ENCODE measurements at regions not wholly inside any gene's neighbourhood (a gene's known extent, or its start where the extent isn't known, plus 50 kb on each side); places are given as distances from the start of the nearest gene placed in this dataset.

DNA sequence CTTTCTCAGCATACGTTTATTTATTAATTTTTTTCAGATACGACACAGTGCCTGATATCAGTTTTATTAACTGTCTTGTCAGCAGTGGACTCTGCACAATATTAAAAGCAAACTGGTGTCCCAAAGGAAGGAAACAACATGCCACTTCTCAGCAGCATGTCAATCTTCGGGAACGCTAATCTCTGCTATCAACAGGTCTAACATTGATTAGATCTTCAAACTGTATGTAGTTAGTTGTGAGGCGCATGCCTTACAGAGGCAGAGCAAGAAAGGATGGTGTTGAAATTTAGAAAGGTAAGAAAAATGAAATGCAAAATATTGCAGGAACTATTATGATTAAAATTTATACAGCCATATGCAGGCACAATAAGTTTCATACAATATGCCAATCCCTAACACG lies 233.7 kb upstream of the NDST3 start:
- no peak for DNase-seq (ENCODE audit: low spot score in 2 of 2)
- H3K4me3 ChIP-seq (ENCODE audit: low read depth, poor library complexity, severe bottlenecking) = no peak overlapping the region
- intact Hi-C loops (cut with DNase I; ENCODE audit: low total_unique reads) = no loop called here
- 70 to 87% methylated on average over 6 of the region's 6 CpGs for WGBS, 2 donors
- TF ChIP-seq POLR2A (IDR thresholded peaks at IDR 0.05) = no peak
- TF ChIP-seq, protein P1, sequence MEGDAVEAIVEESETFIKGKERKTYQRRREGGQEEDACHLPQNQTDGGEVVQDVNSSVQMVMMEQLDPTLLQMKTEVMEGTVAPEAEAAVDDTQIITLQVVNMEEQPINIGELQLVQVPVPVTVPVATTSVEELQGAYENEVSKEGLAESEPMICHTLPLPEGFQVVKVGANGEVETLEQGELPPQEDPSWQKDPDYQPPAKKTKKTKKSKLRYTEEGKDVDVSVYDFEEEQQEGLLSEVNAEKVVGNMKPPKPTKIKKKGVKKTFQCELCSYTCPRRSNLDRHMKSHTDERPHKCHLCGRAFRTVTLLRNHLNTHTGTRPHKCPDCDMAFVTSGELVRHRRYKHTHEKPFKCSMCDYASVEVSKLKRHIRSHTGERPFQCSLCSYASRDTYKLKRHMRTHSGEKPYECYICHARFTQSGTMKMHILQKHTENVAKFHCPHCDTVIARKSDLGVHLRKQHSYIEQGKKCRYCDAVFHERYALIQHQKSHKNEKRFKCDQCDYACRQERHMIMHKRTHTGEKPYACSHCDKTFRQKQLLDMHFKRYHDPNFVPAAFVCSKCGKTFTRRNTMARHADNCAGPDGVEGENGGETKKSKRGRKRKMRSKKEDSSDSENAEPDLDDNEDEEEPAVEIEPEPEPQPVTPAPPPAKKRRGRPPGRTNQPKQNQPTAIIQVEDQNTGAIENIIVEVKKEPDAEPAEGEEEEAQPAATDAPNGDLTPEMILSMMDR (IDR thresholded peaks at IDR 0.05) = no peak

- H3K4me3 ChIP-seq (ENCODE audit: low read depth, poor library complexity, severe bottlenecking) = no peak overlapping the region
- TF ChIP-seq, protein P1 (IDR thresholded peaks at IDR 0.05) = no peak
- TF ChIP-seq POLR2A (IDR thresholded peaks at IDR 0.05) = no peak
- 57 to 62% methylated on average over 2 of the region's 2 CpGs for WGBS, 2 donors
- intact Hi-C loops (cut with DNase I; ENCODE audit: low total_unique reads) = no loop called here
- DNase-seq (ENCODE audit: low spot score in 2 of 2) = no peak
Observed at GRCh38 chr4:117801756-117802155, 232.5 kb upstream of the NDST3 start.

- intact Hi-C loops (cut with DNase I; ENCODE audit: low total_unique reads) = no loop called here
- DNase-seq (ENCODE audit: low spot score in 2 of 2) = no peak
- TF ChIP-seq, protein P1 (IDR thresholded peaks at IDR 0.05) = no peak
- TF ChIP-seq POLR2A (IDR thresholded peaks at IDR 0.05) = no peak
- WGBS, 2 donors = 91 to 98% methylated on average over 1 of the region's 1 CpG
- H3K4me3 ChIP-seq (ENCODE audit: low read depth, poor library complexity, severe bottlenecking) = no peak overlapping the region
Observed at GRCh38 chr4:117811731-117812130, 222.6 kb upstream of the NDST3 start.

DNA sequence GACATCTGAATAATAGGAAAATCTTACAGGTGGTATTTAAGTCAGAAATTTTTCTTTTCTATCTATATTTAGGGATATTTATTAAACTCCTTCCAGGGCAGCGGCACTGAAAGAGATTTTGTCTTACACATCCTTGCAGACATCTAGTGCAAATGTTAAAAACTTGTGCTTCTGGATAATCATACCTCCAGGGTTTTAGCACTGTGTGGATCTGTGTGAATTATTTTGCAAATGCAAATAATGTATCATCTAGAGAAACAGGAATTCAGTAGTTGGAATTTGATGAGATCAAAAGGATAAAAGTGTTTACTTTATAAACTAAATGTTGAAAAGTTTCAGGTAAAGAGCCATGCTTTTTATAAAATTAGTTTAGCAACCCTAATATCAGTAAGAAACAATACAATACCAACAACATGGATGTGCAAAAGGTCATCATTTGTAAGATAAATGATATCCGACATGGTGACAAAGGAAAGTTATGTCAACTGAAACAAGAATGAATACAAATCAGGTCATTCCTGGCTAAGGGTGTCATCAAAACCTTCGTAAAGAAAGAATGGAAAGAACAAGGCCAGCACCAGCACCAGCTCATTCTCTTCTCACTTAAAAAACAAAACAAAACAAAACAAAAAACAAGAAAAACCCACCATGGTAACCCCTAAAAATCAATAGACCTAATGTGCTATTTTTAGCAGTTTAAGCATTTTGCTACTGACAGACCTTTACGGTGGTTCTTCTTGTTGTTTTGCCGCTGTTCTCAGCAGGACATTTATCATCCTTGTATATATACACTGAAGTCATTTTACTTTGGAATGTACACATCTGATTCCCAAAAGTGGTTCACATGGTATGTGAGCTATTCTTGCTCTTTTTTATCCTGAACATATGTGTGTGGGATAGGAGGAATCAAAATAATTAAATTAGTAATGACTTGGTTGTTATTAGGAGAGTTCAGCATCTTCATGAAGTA lies 219.7 kb upstream of the NDST3 start:
- no peak for DNase-seq (ENCODE audit: low spot score in 2 of 2)
- no peak overlapping the region for H3K4me3 ChIP-seq (ENCODE audit: low read depth, poor library complexity, severe bottlenecking)
- no peak for TF ChIP-seq POLR2A (IDR thresholded peaks at IDR 0.05)
- TF ChIP-seq, protein P1 (IDR thresholded peaks at IDR 0.05) = no peak
- intact Hi-C loops (cut with DNase I; ENCODE audit: low total_unique reads) = no loop called here
- WGBS, 2 donors = 61% methylated on average over 5 of the region's 5 CpGs

DNA sequence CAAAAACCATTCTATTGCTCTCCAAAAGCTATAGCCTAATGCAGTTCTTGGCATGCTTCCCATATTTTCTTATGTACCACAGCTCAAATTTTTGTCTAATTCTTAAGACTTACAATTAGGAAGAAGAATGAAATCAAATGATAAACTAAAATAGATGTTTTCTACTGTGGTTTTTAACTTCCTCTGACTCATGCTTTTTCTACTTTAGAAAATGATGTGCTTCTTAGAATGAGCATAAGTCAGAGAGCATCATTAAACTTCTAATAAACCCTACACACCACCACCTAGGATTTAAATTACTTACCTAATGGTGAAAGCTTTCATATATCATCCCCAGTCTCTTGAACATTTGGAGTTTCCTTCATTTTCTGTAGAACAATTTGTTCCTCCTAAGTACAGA lies 217.0 kb upstream of the NDST3 start:
- DNase-seq (ENCODE audit: low spot score in 2 of 2) = no peak
- H3K4me3 ChIP-seq (ENCODE audit: low read depth, poor library complexity, severe bottlenecking) = no peak overlapping the region
- intact Hi-C loops (cut with DNase I; ENCODE audit: low total_unique reads) = no loop called here
- TF ChIP-seq, protein P1 (IDR thresholded peaks at IDR 0.05) = no peak
- no peak for TF ChIP-seq POLR2A (IDR thresholded peaks at IDR 0.05)

All from lower leg skin (tissue), 4 donors.